Fibroblast of pulmonary artery (primary cell): ENCODE measurements at regions not wholly inside any gene's neighbourhood (a gene's known extent, or its start where the extent isn't known, plus 50 kb on each side); places are given as distances from the start of the nearest gene placed in this dataset.

ENCODE experiments used
- DNase-seq: peaks from one replicate; pipeline ENCODE4 v3.0.0-alpha.2; 2010; ENCODE audit warnings: low read depth
- H3K4me3 ChIP-seq: replicated peaks from 2 replicates; pipeline ENCODE4 v1.5.1; 2011; ENCODE audit warnings: low read depth, mild to moderate bottlenecking, control low read depth, low read length, moderate library complexity
- CTCF ChIP-seq: IDR thresholded peaks from 2 replicates; pipeline ENCODE4 v1.5.1; 2011; ENCODE audit warnings: mild to moderate bottlenecking, control low read depth, low read length, inconsistent platforms; ENCODE audit errors: missing control alignments

DNA sequence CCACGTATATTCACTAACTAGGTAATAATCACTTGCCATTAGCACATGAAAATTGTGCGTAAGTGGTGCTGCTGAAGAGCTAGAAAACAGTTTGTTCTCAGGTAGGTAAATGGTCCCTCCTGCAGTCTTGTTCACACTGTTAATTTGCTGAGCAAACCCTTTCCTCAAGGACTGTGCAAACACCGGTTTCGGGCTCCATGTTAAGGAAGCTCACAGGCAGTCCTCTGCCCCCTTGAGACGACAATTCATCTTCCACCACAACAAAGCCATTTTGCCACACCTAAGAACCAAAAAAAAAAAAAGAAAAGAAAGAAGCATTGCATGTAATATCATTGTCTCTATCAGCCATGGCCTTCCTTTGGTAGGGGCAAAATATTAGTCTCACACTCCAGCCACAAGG lies 193.9 kb downstream of the BCL11A start:
- no peak overlapping the region for H3K4me3 ChIP-seq
- TF ChIP-seq CTCF = no peak
- DNase-seq = no peak

DNA sequence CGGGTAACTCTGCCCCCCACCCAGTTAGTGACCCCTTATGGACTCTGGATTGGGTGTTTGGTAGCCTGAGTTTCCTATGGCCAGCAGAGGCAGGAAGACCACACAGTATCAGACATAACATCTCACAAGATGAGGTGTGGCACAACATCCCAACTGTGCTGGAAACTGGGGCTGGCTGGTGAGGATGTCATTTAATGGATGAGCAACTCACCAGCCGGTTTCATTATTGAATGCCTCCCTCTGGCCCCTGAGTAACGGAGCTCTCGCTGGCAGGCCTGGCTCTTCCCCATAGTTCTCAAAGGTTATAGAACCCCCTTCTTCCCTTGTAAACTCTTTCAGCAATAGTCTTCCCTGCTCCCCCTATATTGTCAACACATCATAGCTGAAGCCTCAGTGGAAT lies 195.0 kb downstream of the BCL11A start:
- DNase-seq = no peak
- TF ChIP-seq CTCF = no peak
- H3K4me3 ChIP-seq = no peak overlapping the region

- DNase-seq = no peak
- TF ChIP-seq CTCF = no peak
- H3K4me3 ChIP-seq = no peak overlapping the region
These were observed 195.5 kb downstream of the BCL11A start for GRCh38 chr2:60357996-60358395.

GRCh38 chr2:60356346-60356745 lies 197.1 kb downstream of the BCL11A start:
- no peak for TF ChIP-seq CTCF
- no peak for DNase-seq
- no peak overlapping the region for H3K4me3 ChIP-seq

GRCh38 chr2:60355849-60356261 lies 197.6 kb downstream of the BCL11A start:
- DNase-seq = no peak
- no peak for TF ChIP-seq CTCF
- no peak overlapping the region for H3K4me3 ChIP-seq

- no peak for TF ChIP-seq CTCF
- no peak for DNase-seq
- H3K4me3 ChIP-seq = no peak overlapping the region
These were observed 198.7 kb downstream of the BCL11A start for GRCh38 chr2:60354713-60355112.

GRCh38 chr2:60353863-60354262 lies 199.6 kb downstream of the BCL11A start:
- no peak overlapping the region for H3K4me3 ChIP-seq
- DNase-seq = no peak
- no peak for TF ChIP-seq CTCF
